ENCODE measurements at regions not wholly inside any gene's neighbourhood (a gene's known extent, or its start where the extent isn't known, plus 50 kb on each side); places are given as distances from the start of the nearest gene placed in this dataset.

DNA sequence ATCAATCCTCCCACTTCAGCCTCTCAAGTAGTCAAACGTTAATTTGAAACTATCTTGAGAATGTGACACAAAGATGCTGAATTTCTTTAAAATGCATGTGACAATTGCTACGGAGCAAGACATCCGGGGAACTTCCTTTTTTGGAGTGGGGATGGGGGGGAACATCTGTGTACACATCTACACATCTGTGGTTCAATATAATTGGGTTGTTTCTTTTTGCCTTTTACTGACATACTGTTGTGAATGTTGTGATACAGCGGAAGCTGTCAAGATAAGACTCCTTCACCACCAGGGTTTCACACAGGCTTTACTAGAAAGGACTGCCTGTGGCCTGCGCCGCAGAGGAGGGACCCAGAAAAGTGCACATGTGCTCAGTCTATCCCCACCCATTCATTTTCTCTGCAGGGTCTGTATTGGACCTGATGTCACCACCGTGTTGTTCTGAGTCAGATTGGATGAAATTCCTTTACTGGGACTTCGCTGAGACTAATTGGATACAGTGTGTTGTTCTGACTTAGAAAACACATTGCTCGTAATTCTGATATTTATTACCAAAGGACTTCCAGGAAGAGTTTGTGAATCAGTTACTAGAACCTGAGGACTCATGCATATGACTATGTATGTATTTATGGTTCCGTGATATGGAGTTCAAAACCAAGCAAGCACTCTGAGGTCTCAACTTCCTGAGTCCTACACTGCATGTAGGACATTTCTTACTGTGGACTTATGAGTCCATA is 98.7 kb upstream of the SGK1 start:
- Histone ChIP-seq H3K4me3 (no peak overlapping the region), H3K9me3 (peaks cover 0 to 8% (median 4%) of the 10 kb centered on the region in 4 donors), H3K27ac (no peak overlapping the region), H3K4me1 (peaks cover 0 to 8% (median 7%) of the 10 kb centered on the region in 4 donors), H3K27me3 (no peaks in the 10 kb centered on the region), H3K36me3 (no peaks in the 10 kb centered on the region)
- intact Hi-C loops (cut with DNase I; ENCODE audit: low total_unique reads) = no loop called here
- WGBS, 5 donors = 71 to 82% (median 78%) methylated on average over 10 of the region's 10 CpGs
- no peak for DNase-seq
- no peak for TF ChIP-seq EP300 (IDR thresholded peaks at IDR 0.05)
- TF ChIP-seq, protein P1, sequence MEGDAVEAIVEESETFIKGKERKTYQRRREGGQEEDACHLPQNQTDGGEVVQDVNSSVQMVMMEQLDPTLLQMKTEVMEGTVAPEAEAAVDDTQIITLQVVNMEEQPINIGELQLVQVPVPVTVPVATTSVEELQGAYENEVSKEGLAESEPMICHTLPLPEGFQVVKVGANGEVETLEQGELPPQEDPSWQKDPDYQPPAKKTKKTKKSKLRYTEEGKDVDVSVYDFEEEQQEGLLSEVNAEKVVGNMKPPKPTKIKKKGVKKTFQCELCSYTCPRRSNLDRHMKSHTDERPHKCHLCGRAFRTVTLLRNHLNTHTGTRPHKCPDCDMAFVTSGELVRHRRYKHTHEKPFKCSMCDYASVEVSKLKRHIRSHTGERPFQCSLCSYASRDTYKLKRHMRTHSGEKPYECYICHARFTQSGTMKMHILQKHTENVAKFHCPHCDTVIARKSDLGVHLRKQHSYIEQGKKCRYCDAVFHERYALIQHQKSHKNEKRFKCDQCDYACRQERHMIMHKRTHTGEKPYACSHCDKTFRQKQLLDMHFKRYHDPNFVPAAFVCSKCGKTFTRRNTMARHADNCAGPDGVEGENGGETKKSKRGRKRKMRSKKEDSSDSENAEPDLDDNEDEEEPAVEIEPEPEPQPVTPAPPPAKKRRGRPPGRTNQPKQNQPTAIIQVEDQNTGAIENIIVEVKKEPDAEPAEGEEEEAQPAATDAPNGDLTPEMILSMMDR (IDR thresholded peaks at IDR 0.05) = no peak
- no peak for TF ChIP-seq POLR2A (IDR thresholded peaks at IDR 0.05)
- no peak for TF ChIP-seq POLR2AphosphoS5 (IDR thresholded peaks at IDR 0.05)

GRCh38 chr6:134415656-134416055 is 97.7 kb upstream of the SGK1 start:
- peaks cover 0 to 8% (median 4%) of the 10 kb centered on the region in 4 donors for H3K9me3 ChIP-seq
- TF ChIP-seq POLR2A (IDR thresholded peaks at IDR 0.05) (no peak), POLR2AphosphoS5 (IDR thresholded peaks at IDR 0.05) (no peak), EP300 (IDR thresholded peaks at IDR 0.05) (no peak)
- TF ChIP-seq, protein P1 (IDR thresholded peaks at IDR 0.05) = no peak
- WGBS, 5 donors = 43 to 75% (median 54%) methylated on average over 4 of the region's 4 CpGs
- no peak overlapping the region for H3K27ac ChIP-seq
- H3K4me1 ChIP-seq = peaks cover 0 to 8% (median 7%) of the 10 kb centered on the region in 4 donors
- no peaks in the 10 kb centered on the region for H3K36me3 ChIP-seq
- intact Hi-C loops (cut with DNase I; ENCODE audit: low total_unique reads) = no loop called here
- no peak overlapping the region for H3K4me3 ChIP-seq
- peak in 1 of 2 donors; percentile 34 for DNase-seq
- H3K27me3 ChIP-seq = no peaks in the 10 kb centered on the region

DNA sequence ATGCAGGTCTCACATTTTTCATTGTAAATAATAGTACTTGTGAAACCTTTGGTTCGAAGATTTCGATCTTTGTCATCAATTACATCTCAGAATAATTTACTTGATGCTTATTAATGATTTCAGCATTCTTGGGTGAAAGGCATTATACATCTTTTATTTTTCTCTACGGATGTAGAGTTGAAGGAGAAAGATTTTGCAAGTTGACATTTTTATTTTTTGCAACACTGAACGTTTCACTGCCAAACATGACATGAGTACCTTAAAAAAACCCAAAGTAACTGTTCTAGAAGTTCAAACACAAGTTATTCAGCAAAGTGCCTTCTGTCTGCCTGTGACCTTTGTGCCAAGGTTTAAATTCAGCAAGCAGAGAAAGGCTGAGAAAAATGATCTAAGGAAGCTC is 97.3 kb upstream of the SGK1 start:
- WGBS, 5 donors = 58 to 68% (median 66%) methylated on average over 4 of the region's 4 CpGs
- no peak for DNase-seq
- TF ChIP-seq POLR2AphosphoS5 (IDR thresholded peaks at IDR 0.05) (no peak), EP300 (IDR thresholded peaks at IDR 0.05) (no peak), POLR2A (IDR thresholded peaks at IDR 0.05) (no peak)
- TF ChIP-seq, protein P1 (IDR thresholded peaks at IDR 0.05) = no peak
- Histone ChIP-seq H3K27ac (no peak overlapping the region), H3K36me3 (no peaks in the 10 kb centered on the region), H3K9me3 (peaks cover 0 to 8% (median 4%) of the 10 kb centered on the region in 4 donors), H3K4me3 (no peak overlapping the region), H3K4me1 (peaks cover 0 to 8% (median 7%) of the 10 kb centered on the region in 4 donors), H3K27me3 (no peaks in the 10 kb centered on the region)
- intact Hi-C loops (cut with DNase I; ENCODE audit: low total_unique reads) = no loop called here

DNA sequence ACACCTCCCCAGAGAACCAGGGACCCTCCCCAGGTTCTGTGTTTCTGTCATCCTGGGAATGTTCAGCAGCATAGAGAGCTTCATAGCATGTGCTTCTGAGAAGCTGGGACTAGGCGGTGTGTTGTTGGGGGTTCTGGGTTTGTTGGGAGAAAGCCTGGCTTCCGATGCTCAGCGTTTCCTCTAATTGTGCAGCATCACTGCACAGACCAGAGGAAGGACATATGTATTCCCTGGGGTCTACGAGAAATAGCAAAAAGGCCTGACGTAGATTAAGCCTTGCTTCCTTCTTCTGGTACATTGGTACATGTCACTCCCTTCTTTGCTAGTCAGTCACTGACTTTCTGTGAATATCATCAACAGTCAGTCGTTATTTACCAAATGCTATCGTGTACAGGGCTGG is 96.9 kb upstream of the SGK1 start:
- TF ChIP-seq POLR2A (IDR thresholded peaks at IDR 0.05) (no peak), EP300 (IDR thresholded peaks at IDR 0.05) (no peak), POLR2AphosphoS5 (IDR thresholded peaks at IDR 0.05) (no peak)
- TF ChIP-seq, protein P1 (IDR thresholded peaks at IDR 0.05) = no peak
- Histone ChIP-seq H3K4me3 (no peak overlapping the region), H3K9me3 (peaks cover 0 to 8% (median 4%) of the 10 kb centered on the region in 4 donors), H3K4me1 (peaks cover 0 to 8% (median 7%) of the 10 kb centered on the region in 4 donors), H3K36me3 (no peaks in the 10 kb centered on the region), H3K27ac (peak overlapping the region in 2 of 5 donors; percentile 26 to 47), H3K27me3 (no peaks in the 10 kb centered on the region)
- DNase-seq = peak in 1 of 2 donors; percentile 23
- 70 to 79% (median 78%) methylated on average over 7 of the region's 7 CpGs for WGBS, 5 donors
- intact Hi-C loops (cut with DNase I; ENCODE audit: low total_unique reads) = no loop called here
